NAMALWA (cell line): ENCODE measurements at regions not wholly inside any gene's neighbourhood (a gene's known extent, or its start where the extent isn't known, plus 50 kb on each side); places are given as distances from the start of the nearest gene placed in this dataset.

Experiments
- DNase-seq: peaks from one replicate; pipeline ENCODE4 v3.0.0-alpha.2; 2015; ENCODE audit warnings: low spot score

DNA sequence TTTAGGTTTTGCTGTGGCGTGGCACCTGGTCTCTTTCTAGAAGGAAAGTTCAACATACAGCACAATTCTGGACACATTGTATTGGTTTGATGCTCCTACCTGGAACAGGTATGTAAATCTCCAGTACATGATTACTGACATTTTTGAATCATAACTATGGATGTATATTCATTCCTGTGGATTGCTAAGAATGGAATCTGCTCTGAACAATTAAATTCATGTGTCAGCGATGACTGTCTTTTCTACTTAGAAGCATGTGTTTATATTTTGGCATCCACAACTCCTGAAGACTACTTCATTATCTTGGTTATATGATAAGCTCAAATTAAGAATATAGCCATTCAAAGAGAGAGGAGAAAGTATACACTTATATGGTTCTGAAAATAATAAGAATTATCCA is 291.8 kb downstream of the CHRM3 start:
- no peak for DNase-seq

DNA sequence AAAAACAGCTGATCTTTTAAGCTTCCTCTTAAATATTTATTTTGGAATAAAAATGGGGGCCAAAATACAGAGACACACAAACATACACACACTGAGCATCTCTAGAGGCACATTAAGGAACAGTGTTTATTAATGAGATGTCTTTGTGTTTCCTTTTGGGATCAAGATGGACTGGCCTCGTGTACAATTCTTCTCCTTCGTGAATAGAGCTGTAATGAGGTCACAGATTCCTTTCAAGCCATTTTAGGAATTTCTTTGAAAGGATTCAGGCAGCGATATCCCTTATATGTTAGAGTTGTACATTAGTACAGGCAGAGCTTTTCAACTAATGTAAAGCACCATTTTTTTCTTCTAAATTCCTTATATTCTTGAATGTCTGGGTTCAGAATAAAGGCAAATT is 295.7 kb downstream of the CHRM3 start:
- no peak for DNase-seq

DNA sequence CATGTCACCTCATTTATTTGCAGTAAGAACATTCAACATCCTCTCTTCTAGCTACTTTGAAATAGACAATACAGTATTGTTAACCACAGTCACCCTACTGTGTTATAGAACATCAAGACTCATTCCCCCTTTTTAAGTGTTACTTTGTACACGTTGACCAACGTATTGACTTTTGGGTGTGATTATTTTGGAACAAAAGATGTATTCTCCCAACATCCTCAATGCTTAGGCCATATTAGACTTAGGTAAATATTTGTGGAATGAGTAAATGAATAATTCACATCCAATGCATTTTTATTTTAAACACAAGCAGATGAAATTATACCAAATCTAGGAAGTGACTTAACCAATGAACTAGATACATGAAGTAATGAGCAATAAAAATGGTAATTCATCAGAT is 296.6 kb downstream of the CHRM3 start:
- DNase-seq: no peak

DNA sequence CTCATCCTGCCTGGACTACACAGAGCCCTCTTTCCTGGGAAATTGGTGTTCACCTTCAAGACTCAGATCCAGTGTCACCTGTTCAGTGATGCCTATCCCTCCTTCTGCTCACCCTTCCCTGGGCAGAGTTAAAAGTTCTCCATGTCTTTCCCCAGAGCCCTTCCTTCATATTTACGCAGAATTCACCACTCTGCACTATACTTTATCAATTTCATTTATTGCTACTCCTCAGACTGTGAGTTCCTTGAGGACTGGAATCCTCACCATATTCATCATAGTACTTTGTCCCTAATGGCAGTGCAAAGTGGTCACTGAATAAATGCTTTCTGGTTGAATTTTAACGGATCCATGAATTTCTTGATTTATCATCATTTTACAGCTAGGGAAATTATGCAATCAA is 300.0 kb downstream of the CHRM3 start:
- no peak for DNase-seq

DNA sequence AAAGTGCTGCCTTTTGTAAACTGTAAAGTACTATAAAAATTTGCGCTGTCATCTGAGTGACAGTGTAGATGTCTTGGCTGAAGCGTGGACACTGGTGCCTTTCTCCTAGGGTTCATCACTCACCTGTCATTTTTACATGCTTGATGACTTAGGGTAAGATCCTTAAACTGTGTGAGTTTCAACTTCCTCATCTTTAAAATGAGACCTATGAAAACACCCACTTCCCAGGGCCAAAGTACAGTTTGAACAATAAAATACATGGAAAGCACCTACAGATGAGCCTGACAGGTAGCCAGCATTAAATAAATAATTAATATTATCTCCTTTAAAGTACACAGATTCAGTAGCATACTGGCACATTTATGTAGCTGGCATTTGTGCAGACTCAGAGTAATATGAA is 309.9 kb downstream of the CHRM3 start:
- DNase-seq: no peak

DNA sequence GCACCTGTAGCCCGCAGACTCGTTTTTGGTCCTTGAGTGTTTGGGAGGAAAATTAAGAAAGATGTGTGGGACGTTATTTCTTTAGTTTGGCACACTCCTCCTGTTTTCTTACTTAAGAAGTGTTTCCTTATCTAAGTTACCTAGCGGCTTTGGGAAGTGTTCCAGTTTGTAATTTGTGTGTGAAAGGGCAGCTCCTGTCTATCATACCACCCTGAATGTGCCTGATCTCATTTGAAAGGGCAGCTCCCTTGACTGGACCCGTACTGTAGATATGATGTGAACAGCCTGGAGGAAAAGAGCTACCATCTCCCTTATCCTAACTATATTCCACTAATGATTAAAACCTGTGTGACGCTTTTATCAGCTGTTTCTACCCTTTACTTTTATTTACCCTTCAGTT is 314.3 kb downstream of the CHRM3 start:
- no peak for DNase-seq

DNA sequence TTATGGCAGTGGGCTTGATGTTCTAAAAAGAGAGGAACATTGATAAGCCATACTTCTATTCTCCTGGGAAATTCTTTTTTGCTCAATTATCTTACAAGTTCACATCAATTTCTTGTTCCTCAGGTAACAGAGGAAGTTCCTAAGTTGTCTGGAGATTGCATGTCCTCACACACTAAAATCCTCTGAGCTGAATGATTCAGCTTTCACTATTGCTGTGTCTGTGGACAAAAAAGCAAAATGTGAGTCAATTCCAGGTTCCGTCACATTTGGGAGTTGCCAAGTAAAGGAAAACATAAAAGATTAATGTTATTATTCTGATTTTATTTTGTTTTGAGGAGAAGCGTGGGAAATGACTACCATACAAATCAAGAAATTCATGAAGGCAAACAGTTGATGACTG is 316.7 kb downstream of the CHRM3 start:
- no peak for DNase-seq

DNA sequence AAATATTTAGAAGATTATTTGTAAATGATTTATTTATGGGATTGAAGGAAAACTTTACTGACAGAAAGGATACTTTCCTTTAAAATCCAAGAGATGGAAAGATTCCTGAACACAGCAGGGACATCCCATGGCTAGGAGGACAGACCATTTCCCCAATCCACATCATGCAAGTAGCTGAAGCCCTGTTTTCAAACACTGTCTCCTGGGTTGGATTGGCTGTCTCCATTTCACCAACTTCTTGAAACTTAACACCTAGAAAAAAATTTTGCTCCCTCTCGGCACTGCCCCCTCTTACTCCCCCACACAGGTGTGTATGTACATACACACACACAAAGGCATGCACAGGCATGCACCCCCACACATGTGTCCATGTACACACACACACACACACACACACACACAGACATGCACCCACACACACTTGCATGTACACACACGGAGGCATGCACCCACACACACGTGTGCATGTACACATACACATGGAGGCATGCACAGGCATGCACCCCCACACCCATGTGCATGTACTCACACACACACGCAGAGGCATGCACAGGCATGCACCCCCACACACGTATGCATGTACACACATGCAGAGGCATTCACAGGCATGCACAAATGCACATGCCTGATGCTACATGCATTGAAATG is 320.0 kb downstream of the CHRM3 start:
- DNase-seq: no peak

DNA sequence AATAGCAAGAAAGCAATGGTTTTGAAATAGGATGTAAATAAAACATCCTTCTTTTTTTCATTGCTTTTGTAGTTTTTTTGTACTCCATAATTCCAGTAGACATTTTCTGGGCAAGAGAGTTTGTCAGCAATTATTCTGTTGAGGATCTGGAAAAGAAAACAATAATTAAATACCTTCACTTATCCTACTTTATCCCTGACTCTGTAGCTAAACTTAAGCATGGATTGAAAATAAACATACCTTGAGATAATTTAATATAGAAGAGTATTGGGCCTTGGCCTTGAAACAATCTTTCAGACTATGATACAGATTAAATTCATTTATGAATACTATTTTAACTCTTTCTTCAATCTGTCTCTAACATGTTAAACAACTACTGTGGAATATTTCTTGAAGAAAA is 321.2 kb downstream of the CHRM3 start:
- DNase-seq: no peak

DNA sequence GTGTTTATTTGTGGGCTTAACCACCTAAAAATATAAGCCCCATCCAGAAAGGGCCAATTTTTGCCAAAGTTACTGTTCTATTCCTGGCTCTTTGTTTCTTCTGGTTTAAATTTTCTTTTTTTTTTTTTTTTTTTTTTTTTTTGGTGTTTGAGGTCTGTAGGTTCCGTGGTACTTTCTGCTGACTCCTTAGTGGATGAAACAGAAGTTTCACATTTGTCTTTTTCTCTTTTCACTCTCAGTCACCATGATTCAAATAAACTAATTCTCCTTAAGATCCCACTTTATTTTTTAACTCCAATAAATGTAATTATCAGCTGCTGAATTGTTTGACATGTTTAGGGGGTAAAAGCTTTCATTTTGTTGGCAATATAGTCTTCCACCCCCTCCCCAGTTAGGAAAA is 322.3 kb downstream of the CHRM3 start:
- DNase-seq: no peak

DNA sequence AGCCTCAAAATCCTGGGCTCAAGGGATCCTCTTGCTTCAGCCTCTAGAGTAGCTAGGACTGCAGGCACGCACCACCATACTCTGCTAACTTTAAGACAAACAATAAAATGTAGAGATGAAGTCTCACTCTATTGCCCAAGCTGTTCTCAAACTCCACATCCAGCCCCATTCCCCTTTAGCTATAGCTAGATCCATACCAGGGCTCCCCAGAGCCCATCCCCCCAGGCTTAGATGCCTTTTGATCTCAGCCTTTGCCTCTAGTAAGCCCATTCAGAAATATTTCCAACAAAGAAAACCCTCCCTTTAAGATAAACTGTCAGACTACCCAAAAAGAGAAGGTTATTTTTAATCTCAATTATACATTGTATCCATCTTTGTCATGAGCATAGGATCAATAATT is 325.4 kb downstream of the CHRM3 start:
- DNase-seq: no peak

DNA sequence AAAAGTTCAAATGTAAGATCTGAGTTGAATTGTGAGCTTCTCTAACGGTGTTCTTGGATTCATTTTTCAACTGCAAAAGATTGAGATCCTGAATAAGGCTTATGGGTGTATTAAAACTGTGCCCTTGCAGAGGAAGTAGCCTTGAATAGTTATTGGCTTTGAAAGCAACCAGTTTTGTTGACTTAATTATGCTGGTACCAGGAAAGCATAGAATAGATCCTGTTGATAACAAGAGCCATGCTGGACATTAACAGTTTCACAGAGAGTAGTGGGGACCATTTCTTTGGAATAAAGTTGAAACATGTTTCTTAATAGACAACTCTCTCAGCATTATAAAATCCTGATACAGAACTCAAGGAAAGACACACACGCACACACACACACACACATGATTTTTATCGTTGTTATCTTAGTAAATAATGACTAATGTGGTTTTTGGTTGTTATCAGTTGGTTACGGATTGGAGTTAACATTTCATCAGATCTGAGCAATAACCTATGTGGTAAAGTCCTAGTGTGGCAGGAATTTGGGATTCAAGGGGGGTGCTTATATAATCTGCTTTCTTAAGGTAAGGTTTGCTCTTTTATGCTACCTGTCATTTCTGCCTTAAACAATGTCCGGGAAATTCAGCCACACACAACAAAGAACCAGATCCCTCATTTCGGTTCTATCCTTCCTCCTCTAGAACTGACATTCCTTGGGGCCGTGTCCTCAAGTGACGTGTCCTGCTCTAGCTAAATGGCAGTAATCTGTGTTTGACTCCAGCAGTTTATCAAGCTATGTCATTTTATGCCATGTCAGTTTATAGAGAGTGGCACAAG is 330.9 kb downstream of the CHRM3 start:
- DNase-seq: no peak

DNA sequence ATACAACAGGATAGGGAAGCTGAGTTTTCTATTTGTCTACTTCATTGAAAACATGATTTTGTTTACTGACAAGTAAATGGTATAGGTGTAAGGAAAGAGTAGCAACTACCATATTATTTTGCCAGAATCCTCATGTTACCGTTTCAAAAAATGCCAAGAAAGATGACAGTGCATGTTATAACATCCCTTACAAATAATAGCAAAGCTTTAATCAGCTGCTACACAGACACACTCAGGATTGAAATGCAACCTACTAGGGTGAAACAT is 331.5 kb downstream of the CHRM3 start:
- no peak for DNase-seq

DNA sequence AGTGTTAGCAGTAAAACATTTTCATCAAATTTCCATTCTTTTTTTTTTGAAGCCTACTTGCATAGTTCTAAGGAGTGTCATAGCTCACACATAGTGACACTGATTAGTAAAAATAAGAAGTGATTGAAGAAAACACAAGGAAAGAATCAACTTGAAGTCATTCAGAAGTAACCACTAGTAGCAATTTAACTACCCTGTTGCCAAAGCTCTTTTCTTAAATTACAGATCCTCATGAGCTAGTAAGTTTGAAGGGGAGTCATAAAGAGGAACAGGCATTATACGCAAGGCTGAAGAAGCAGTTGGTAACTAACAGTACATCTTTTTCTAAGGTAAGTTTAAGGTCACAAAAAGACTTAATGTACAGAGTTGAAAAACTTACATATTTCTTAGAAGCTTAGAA is 332.2 kb downstream of the CHRM3 start:
- DNase-seq: no peak

DNA sequence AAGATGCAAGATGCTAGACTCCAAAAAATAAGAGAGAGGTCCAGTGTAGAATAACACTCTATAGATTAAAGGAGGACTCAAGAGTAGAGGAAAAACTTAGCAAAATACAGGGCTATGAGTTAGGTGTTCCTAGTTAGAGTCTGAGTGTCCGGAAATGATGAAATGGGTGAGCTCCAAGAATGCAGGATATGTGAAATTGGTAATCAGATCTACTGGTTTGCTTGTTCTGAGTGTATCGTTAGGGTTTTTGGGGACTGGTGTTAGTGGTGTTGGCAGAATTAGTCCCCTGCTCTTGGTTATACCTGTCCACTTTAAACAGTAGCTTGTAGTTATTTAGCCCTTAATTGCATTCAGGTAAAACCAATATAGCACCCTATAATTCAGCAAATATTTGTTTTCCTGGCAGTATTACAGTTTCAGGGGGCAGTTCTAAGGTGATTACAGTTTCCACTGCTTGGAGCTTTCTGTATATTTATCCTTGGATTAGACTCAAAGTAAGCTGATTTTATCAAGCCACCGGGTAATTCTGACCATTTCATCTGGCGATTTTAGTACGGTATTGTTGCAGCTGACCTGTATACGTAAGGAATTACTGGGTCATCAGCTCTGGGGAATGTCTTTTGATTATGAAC is 332.7 kb downstream of the CHRM3 start:
- DNase-seq: no peak

DNA sequence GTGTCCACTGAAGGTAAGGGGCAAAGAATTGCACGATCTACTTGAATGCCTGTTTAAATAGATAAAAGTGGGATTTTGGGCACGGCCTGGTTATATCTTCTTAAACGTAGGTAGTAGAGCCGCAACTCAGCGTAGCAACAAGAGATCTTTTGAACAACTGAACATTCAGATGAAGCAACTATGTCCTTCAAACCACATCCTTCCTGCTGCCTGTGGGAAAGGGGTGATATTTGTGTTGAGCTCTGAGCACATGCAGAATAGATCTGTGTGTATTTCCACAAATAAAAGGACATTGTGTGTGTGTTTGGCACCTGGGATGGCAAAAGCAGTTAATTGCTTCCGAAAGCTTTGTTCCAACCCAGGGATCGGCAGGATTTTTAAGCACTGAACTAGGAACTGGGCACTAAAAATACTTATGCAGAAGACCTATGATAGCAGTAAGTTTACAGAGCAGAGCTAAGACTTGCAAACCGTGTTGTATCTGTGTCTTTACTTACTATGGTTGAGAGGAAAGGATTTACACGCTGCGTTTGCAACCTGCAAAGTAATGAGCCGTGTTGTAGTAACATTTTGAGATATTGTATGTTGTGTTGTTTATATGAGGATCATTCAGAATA is 333.4 kb downstream of the CHRM3 start:
- DNase-seq: no peak

DNA sequence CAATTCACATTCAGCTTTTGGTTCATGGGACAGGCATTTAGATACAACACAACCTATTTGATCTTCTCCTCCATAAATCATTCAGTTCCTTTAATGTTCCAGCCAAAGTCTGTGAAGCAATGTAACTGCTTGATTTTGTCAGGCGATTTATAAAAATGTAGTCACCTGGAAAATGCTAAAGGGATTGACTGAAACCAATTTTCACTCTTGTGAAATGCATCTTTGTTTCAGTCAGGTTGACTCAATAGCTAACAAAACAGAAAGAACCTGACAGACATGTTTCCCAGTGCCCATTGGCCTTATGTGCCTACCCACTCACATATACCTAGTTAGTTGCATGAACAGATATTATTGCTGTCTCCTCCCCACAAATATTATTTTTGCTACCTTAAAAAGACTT is 335.7 kb downstream of the CHRM3 start:
- no peak for DNase-seq

DNA sequence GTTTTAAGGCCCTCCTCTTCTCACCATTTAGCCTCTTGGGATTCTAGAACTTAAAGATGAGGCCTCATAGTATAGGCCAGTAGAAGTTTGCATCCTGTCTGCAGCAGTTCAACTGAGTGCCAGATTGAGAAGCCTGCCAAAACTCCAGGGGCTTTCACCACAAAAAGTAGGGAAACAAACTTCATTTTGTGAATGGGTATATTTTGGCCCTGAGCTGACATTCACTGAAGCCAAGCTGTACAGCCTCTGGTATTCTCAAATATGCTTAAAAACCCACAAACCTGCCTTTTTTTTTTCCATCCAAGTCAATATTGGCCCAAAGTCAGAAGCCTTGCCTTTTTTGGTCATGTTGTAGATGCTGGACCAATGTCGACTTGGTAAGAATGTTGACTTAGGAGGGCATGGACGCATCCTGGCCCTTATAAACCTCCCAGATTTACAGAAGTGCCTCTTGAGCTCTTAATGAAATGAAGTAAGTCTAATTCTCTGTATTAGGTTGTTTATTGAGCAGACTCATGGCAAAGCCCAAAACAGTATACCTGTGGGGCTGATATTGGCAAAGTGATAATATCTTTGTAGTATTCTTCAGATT is 337.5 kb downstream of the CHRM3 start:
- no peak for DNase-seq

DNA sequence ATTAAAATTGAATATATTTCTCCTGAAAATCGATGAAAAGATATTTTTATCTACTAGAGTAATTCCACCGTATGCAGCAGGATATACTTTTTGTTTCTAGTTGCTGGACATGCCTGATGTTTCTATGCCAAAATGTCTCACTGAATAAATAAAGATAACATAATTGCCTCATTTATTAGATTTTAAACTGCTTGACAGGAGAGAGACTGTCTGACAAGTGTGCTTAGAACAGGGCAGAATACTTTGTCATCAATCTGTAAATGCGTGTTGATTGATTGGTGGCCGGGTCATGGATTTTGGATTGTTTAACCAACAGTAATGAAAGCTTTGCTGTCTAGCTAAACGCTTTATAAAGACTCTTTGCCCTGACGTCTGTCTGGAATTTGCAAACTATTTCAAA is 339.0 kb downstream of the CHRM3 start:
- no peak for DNase-seq

DNA sequence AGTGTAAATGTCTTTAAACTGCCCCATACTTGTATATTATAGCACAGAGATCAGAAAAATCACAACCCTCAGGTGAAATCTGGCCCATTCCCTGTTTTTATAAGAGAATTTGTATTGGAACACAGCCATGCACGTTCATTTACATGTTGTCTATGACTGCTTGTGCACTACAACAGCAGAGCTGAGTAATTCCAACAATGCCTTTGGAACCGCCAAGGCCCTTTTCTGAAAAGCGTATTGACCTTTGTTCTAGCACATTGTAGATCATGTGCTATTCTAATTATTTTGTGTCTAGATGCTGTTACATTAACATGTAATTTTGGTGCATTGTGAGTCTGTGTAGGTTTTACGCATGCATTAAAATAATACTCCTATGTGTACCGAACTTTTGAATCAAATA is 339.6 kb downstream of the CHRM3 start:
- no peak for DNase-seq

DNA sequence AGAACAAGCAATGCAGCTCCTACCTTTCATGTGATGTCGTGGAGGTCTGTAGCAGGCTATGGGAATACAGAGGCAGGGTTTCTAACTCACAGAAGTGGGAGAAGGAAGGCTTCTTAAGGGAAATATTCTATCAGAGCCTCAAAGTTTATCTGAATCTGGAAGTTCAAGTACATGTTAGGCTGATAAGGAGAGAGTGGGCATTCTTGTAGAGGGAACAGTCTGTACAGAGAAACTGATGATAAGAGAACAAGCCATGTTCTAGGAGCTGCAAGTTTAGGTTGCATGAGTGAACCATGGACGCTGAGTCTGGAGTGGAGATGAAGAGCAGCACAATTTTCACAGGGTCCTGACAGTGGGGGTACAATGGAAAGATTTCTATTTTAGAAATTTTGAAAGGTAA is 344.0 kb downstream of the CHRM3 start:
- DNase-seq: no peak

DNA sequence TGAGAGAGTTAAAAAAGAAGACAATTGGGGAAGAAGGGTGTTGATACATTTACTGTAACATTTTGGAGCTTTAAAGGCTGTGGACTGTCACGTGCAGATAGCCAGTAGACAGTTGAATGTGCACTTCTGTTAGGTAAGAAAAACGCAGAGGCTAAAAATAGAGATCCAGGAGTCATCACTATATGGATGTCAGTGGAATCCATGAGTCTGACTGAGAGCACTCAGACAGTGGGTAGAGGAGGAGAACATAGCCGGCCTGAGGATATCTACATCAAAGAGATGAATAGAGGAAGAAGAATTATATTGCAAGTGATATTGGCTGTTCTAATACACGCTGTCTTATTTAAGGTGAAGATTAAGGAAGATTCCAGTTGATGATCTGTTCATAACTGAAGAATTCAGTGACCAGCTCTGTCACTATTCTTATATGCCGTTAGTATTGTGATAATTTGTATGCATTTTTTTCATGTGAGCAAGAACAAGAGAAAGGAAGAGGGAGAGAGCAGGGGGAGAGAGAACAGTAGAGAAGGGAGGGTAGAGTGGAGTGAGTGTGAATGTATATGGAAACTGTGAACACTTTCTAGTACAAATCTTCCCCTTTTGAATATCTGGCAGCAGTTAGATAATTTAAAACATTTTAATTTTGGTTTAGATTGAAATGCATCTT is 344.8 kb downstream of the CHRM3 start:
- DNase-seq: no peak
